PC-9 (cell line): ENCODE measurements at regions not wholly inside any gene's neighbourhood (a gene's known extent, or its start where the extent isn't known, plus 50 kb on each side); places are given as distances from the start of the nearest gene placed in this dataset.

Experiments
- CTCF ChIP-seq: fragments of 200-600 bp; sonication (generic); conservative IDR thresholded peaks from 2 replicates; pipeline ENCODE4 v1.6.1; 2017; ENCODE audit warnings: mixed run types, antibody characterized with exemption, mild to moderate bottlenecking, moderate library complexity
- EZH2 ChIP-seq: fragments of 200-600 bp; sonication (generic); IDR thresholded peaks from 2 replicates; pipeline ENCODE4 v1.8.0; 2017; ENCODE audit warnings: antibody characterized with exemption, low read depth

DNA sequence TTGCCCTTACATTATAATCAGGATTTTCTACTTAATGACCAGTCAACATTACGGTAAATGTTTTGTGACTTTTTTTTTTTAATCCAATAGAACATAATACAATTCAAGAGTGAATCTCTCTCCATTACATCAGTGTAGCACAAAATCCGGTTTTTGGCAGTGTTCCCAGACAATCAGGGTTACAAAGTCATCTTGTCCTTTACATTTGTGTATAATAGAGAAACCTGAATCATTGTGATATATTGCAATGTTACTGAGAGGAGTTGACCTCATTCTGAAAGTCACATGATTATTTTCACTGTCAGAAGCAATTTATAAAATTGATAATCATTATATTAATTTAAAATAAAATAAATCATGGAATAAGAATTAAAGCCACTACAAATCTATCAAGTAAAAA is 1346.0 kb upstream of the SPRY2 start:
- TF ChIP-seq CTCF, result no peak
- no peak for TF ChIP-seq EZH2
